ENCODE measurements at regions not wholly inside any gene's neighbourhood (a gene's known extent, or its start where the extent isn't known, plus 50 kb on each side); places are given as distances from the start of the nearest gene placed in this dataset.

- Histone ChIP-seq H2BK15ac (ENCODE audit: low read depth, low read length) (no peak overlapping the region), H2BK20ac (ENCODE audit: low read depth, low read length, poor library complexity, severe bottlenecking) (no peak overlapping the region), H3K9ac (ENCODE audit: extremely low read depth, insufficient read length, low read length) (no peak overlapping the region), H3T11ph (ENCODE audit: low read length) (no peak overlapping the region), H2AFZ (ENCODE audit: low read length) (no peak overlapping the region), H3K14ac (ENCODE audit: insufficient read depth, low read length) (no peak overlapping the region), H2BK12ac (ENCODE audit: insufficient read length, low read depth, low read length) (no peak overlapping the region), H3K9me3 (ENCODE audit: control insufficient read depth, low read depth, low read length) (no peaks in the 10 kb centered on the region), H3K27me3 (ENCODE audit: insufficient read depth, low read length) (no peaks in the 10 kb centered on the region), H2BK120ac (ENCODE audit: low read depth, low read length, poor library complexity, severe bottlenecking) (no peak overlapping the region), H3K56ac (ENCODE audit: insufficient read length, low read depth, low read length) (no peak overlapping the region), H3K79me1 (ENCODE audit: insufficient read depth, low read depth, low read length, poor library complexity, severe bottlenecking) (no peaks in the 10 kb centered on the region), H3K27ac (ENCODE audit: insufficient read length, low read depth, low read length) (no peak overlapping the region), H3K79me2 (ENCODE audit: insufficient read depth, low read length) (no peaks in the 10 kb centered on the region), H4K20me1 (ENCODE audit: control insufficient read depth, insufficient read depth, insufficient read length) (no peaks in the 10 kb centered on the region), H3K23ac (ENCODE audit: insufficient read length, low read depth, low read length) (no peak overlapping the region), H4K91ac (ENCODE audit: insufficient read length, low read depth, low read length) (no peak overlapping the region), H2AK5ac (ENCODE audit: insufficient read length, low read length) (no peak overlapping the region), H3K23me2 (ENCODE audit: insufficient read length, low read depth, low read length, poor library complexity, severe bottlenecking) (no peaks in the 10 kb centered on the region), H4K5ac (ENCODE audit: insufficient read length, low read depth, low read length) (no peak overlapping the region), H2BK5ac (ENCODE audit: insufficient read length, low read length) (no peak overlapping the region), H3K4me2 (ENCODE audit: insufficient read depth, insufficient read length, low read length) (no peak overlapping the region), H3K4ac (ENCODE audit: low read depth, low read length) (no peak overlapping the region), H3K4me1 (ENCODE audit: insufficient read depth, low read length) (no peaks in the 10 kb centered on the region), H4K8ac (replicated peaks; ENCODE audit: insufficient read length, low read depth, low read length) (no peak overlapping the region), H3K18ac (ENCODE audit: insufficient read length, low read depth, low read length) (no peak overlapping the region)
- Mint-ChIP-seq H3K4me1 (peaks cover 0 to 4% of the 10 kb centered on the region in 2 experiments; a peak in 2 of 4 replicates), H3K36me3 (ENCODE audit: insufficient read depth in 1 of 3, low read depth in 3 of 3) (no peaks in the 10 kb centered on the region; a peak in 1 of 7 replicates), H3K27me3 (ENCODE audit: low read depth) (no peaks in the 10 kb centered on the region), H3K4me3 (no peak overlapping the region), H3K27ac (no peak overlapping the region), H3K9me3 (no peaks in the 10 kb centered on the region)
- WGBS (ENCODE audit: extremely low coverage, insufficient read length, low lambda C conversion rate) = no CpG with 5 or more reads among the region's 6 CpGs
- peak; percentile 54 for TF ChIP-seq CTCF (conservative IDR thresholded peaks at IDR 0.05)
- no peak for DNase-seq
Observed at GRCh38 chr20:6184086-6184485, 61.3 kb upstream of the FERMT1 start.

Measured in H9 (cell line).